ENCODE measurements at regions not wholly inside any gene's neighbourhood (a gene's known extent, or its start where the extent isn't known, plus 50 kb on each side); places are given as distances from the start of the nearest gene placed in this dataset.

DNA sequence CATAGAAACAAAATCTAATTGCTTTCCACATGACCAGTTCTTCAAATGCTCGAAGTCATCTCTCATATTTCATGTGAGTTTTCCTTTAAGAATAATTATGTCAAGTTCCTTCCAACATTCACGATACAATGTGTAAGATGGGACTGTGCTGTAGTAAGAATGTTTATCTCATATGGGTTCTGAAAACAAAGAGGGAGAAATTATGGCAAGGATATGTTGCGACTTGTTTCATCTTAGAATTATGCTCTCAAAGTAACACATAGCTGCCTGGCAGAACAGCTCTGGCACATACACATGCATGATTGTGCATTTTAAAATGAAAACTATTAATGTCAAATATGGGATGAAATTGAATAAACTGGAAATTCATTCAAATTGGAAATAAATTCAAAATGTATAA, 314.8 kb upstream of the ACVR2A start:
- ATAC-seq (no peak), DNase-seq (ENCODE audit: low read depth, low spot score) (no peak)
- intact Hi-C loops (cut with micrococcal nuclease): no loop called here
- Histone ChIP-seq H2AFZ (ENCODE audit: low read depth, low read length, poor library complexity, severe bottlenecking) (no peak overlapping the region), H3K4me1 (ENCODE audit: control insufficient read depth in 1 of 2, insufficient read depth in 2 of 2, low read length in 2 of 2) (no peaks in the 10 kb centered on the region), H3K9me2 (ENCODE audit: insufficient read depth) (no peaks in the 10 kb centered on the region), H3K4me2 (ENCODE audit: low read length) (no peak overlapping the region), H3K4me3 (replicated peaks in 1 of 2; ENCODE audit: low read depth in 1 of 2, low read length in 2 of 2) (no peak overlapping the region), H3K9ac (ENCODE audit: low read length) (no peak overlapping the region), H3K79me2 (ENCODE audit: insufficient read depth, low read length) (no peaks in the 10 kb centered on the region), H4K20me1 (ENCODE audit: insufficient read depth) (no peaks in the 10 kb centered on the region), H3K9me3 (ENCODE audit: control insufficient read depth in 1 of 2, insufficient read depth in 1 of 2, low read depth in 1 of 2, low read length in 2 of 2) (no peaks in the 10 kb centered on the region), H3K27ac (ENCODE audit: low read depth, low read length) (no peak overlapping the region), H3K36me3 (ENCODE audit: control insufficient read depth in 1 of 2, insufficient read depth in 2 of 2, low read length in 2 of 2) (no peaks in the 10 kb centered on the region), H3K27me3 (ENCODE audit: insufficient read depth, low read length) (no peaks in the 10 kb centered on the region)
- BruUV-seq (replicated peaks): no TSS peak
- CTCF ChIA-PET: no interaction called here
- RAD21 ChIA-PET (ENCODE audit: low non-redundant PET in 1 of 2, low total read pairs in 2 of 2, uncharacterized antibody in 2 of 2, unreplicated experiment in 2 of 2): no interaction called here
- TF ChIP-seq, protein P1, sequence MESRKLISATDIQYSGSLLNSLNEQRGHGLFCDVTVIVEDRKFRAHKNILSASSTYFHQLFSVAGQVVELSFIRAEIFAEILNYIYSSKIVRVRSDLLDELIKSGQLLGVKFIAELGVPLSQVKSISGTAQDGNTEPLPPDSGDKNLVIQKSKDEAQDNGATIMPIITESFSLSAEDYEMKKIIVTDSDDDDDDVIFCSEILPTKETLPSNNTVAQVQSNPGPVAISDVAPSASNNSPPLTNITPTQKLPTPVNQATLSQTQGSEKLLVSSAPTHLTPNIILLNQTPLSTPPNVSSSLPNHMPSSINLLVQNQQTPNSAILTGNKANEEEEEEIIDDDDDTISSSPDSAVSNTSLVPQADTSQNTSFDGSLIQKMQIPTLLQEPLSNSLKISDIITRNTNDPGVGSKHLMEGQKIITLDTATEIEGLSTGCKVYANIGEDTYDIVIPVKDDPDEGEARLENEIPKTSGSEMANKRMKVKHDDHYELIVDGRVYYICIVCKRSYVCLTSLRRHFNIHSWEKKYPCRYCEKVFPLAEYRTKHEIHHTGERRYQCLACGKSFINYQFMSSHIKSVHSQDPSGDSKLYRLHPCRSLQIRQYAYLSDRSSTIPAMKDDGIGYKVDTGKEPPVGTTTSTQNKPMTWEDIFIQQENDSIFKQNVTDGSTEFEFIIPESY (IDR thresholded peaks at IDR 0.05; ENCODE audit: extremely low read depth, insufficient replicate concordance, low read length): no peak
- no peak for TF ChIP-seq CEBPB (IDR thresholded peaks at IDR 0.05; ENCODE audit: low read depth)
- TF ChIP-seq, protein P2, sequence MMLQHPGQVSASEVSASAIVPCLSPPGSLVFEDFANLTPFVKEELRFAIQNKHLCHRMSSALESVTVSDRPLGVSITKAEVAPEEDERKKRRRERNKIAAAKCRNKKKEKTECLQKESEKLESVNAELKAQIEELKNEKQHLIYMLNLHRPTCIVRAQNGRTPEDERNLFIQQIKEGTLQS (IDR thresholded peaks at IDR 0.05): no peak
- no peak for TF ChIP-seq FOSL1 (IDR thresholded peaks at IDR 0.05; ENCODE audit: low read depth)
- TF ChIP-seq CBX3 (IDR thresholded peaks at IDR 0.05; ENCODE audit: low read depth): no peak
- TF ChIP-seq ZNF274 (IDR thresholded peaks at IDR 0.05; ENCODE audit: low read depth, low read length): no peak
- no peak for TF ChIP-seq ELF1 (IDR thresholded peaks at IDR 0.05; ENCODE audit: borderline replicate concordance, low read depth)
- TF ChIP-seq ZFX (IDR thresholded peaks at IDR 0.05): no peak
- TF ChIP-seq, protein P3, sequence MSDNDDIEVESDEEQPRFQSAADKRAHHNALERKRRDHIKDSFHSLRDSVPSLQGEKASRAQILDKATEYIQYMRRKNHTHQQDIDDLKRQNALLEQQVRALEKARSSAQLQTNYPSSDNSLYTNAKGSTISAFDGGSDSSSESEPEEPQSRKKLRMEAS (IDR thresholded peaks at IDR 0.05): no peak
- no peak for TF ChIP-seq YY1 (IDR thresholded peaks at IDR 0.05; ENCODE audit: extremely low read depth, insufficient replicate concordance, low read depth, low read length)
- TF ChIP-seq EZH2 (IDR thresholded peaks at IDR 0.05): no peak
- no peak for TF ChIP-seq CTCF (IDR thresholded peaks at IDR 0.05 in 2 of 3, conservative IDR thresholded peaks at IDR 0.05 in 1 of 3; ENCODE audit: borderline replicate concordance in 1 of 3, insufficient read depth in 1 of 3, low read depth in 2 of 3, low read length in 2 of 3)
- no peak for TF ChIP-seq EGR1 (IDR thresholded peaks at IDR 0.05; ENCODE audit: low read depth)
- no peak for TF ChIP-seq EZH2phosphoT487 (IDR thresholded peaks at IDR 0.05; ENCODE audit: borderline replicate concordance)
- no peak for TF ChIP-seq TCF7L2 (IDR thresholded peaks at IDR 0.05; ENCODE audit: borderline replicate concordance, extremely low read depth, insufficient read depth, insufficient read length)
- TF ChIP-seq, protein P4, sequence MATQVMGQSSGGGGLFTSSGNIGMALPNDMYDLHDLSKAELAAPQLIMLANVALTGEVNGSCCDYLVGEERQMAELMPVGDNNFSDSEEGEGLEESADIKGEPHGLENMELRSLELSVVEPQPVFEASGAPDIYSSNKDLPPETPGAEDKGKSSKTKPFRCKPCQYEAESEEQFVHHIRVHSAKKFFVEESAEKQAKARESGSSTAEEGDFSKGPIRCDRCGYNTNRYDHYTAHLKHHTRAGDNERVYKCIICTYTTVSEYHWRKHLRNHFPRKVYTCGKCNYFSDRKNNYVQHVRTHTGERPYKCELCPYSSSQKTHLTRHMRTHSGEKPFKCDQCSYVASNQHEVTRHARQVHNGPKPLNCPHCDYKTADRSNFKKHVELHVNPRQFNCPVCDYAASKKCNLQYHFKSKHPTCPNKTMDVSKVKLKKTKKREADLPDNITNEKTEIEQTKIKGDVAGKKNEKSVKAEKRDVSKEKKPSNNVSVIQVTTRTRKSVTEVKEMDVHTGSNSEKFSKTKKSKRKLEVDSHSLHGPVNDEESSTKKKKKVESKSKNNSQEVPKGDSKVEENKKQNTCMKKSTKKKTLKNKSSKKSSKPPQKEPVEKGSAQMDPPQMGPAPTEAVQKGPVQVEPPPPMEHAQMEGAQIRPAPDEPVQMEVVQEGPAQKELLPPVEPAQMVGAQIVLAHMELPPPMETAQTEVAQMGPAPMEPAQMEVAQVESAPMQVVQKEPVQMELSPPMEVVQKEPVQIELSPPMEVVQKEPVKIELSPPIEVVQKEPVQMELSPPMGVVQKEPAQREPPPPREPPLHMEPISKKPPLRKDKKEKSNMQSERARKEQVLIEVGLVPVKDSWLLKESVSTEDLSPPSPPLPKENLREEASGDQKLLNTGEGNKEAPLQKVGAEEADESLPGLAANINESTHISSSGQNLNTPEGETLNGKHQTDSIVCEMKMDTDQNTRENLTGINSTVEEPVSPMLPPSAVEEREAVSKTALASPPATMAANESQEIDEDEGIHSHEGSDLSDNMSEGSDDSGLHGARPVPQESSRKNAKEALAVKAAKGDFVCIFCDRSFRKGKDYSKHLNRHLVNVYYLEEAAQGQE (IDR thresholded peaks at IDR 0.05; ENCODE audit: low read depth): no peak
- TF ChIP-seq RAD21 (IDR thresholded peaks at IDR 0.05; ENCODE audit: low read depth): no peak
- no peak for TF ChIP-seq POLR2AphosphoS5 (IDR thresholded peaks at IDR 0.05; ENCODE audit: low read depth, low read length)
- POLR2A ChIA-PET: no interaction called here
